Ovary (tissue), 7 donors: ENCODE measurements at regions not wholly inside any gene's neighbourhood (a gene's known extent, or its start where the extent isn't known, plus 50 kb on each side); places are given as distances from the start of the nearest gene placed in this dataset.

Experiments used
- DNase-seq, 5 donors: peaks; one replicate each; pipeline ENCODE4 v3.0.0-alpha.2; 2019 to 2020
- H3K27ac ChIP-seq, 2 donors: fragments of 200-600 bp; one replicate each; pipeline versions ENCODE4 v1.5.1 to v1.8.0; 2019 to 2022
- H3K27me3 ChIP-seq: fragments of 200-600 bp; one replicate; pipeline ENCODE4 v1.8.0; 2022
- H3K36me3 ChIP-seq: fragments of 200-600 bp; sonication (generic); one replicate; pipeline ENCODE4 v1.5.1; 2019
- H3K4me1 ChIP-seq: one replicate; pipeline ENCODE4 v1.8.1; 2013; ENCODE audit warnings: mild to moderate bottlenecking, moderate library complexity; ENCODE audit not compliant: insufficient read depth
- H3K4me3 ChIP-seq: fragments of 200-600 bp; sonication (generic); one replicate; pipeline ENCODE4 v1.5.1; 2017
- H3K9me3 ChIP-seq, 2 donors: fragments of 200-600 bp in 1 of 2; sonication (generic) in 1 of 2; one replicate each; pipeline versions ENCODE4 v1.5.1 to v1.8.1; 2013 to 2019; ENCODE audit warnings: mild to moderate bottlenecking in 1 of 2, moderate library complexity in 1 of 2
- EP300 ChIP-seq: sonication (generic); formaldehyde crosslinking; IDR thresholded peaks from one replicate; pipeline ENCODE4 v1.6.1; 2017; ENCODE audit warnings: antibody characterized with exemption
- POLR2A ChIP-seq: fragments of 450-650 bp; IDR thresholded peaks from one replicate; pipeline ENCODE4 v1.6.1; 2017; ENCODE audit warnings: antibody characterized with exemption, mild to moderate bottlenecking, moderate library complexity
- WGBS, 3 donors: extraction: QIAGEN DNeasy Blood & Tissue Kit in 1 of 3; methylation state at CpG; one replicate each; pipeline versions ENCODE4 v1.1.5 to v1.1.7; 2013 to 2017; 5-methylcytosine and 5-hydroxymethylcytosine counted together
- intact Hi-C, 4 donors: fragments of 100-400 bp; cut with DNase I; formaldehyde crosslinking; loops; one replicate each; pipeline versions ENCODE4 v1.11.0 to v1.15.1; 2022 to 2023
- TF ChIP-seq, protein P1 (sequence below), 3 donors: fragments of 450-650 bp in 2 of 3; fragments of 200-600 bp in 1 of 3; IDR thresholded peaks; one replicate each; pipeline versions ENCODE4 v1.5.1 to v1.8.0; 2016 to 2022; ENCODE audit warnings: antibody characterized with exemption in 3 of 3, mild to moderate bottlenecking in 1 of 3
- donor health status: DM: no; HTN: no; CAD: no; lungs with moderate emphysema.
- donor health status: DM: no; HTN: no; CAD: no.
- donor health status: Bipolar disorder and iron deficiency.
- donor health status: DM: no; HTN: no; CAD: no.
- donor health status: DM: yes; HTN: yes; CAD: no.

DNA sequence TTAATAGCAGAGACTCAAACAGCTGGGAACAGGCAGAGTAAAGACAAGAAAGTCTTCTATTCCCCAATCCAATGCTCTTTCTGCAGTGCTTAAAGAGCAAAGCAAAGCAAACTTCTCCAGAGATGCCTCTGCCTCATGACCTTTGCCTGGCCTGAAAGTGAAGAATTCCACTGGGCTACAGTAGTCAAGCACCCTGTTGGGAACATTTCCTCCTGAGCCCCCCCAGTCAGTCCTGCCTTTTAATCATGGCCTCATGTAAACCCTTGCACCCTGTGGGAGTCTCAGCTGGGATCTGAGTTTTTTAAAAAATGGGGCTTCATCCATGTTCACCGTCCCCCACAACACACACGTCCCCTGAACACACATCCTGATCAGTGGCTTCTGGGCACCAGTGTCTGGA is 62.7 kb upstream of the TSPAN11 start:
- Histone ChIP-seq H3K9me3 (no peaks in the 10 kb centered on the region), H3K4me1 (no peaks in the 10 kb centered on the region), H3K27me3 (no peaks in the 10 kb centered on the region), H3K27ac (no peak overlapping the region), H3K36me3 (no peaks in the 10 kb centered on the region), H3K4me3 (no peak overlapping the region)
- 80 to 92% (median 80%) methylated on average over 2 of the region's 2 CpGs for WGBS, 3 donors
- intact Hi-C loops: no loop called here
- no peak for DNase-seq
- TF ChIP-seq POLR2A (no peak), EP300 (no peak)
- TF ChIP-seq, protein P1, sequence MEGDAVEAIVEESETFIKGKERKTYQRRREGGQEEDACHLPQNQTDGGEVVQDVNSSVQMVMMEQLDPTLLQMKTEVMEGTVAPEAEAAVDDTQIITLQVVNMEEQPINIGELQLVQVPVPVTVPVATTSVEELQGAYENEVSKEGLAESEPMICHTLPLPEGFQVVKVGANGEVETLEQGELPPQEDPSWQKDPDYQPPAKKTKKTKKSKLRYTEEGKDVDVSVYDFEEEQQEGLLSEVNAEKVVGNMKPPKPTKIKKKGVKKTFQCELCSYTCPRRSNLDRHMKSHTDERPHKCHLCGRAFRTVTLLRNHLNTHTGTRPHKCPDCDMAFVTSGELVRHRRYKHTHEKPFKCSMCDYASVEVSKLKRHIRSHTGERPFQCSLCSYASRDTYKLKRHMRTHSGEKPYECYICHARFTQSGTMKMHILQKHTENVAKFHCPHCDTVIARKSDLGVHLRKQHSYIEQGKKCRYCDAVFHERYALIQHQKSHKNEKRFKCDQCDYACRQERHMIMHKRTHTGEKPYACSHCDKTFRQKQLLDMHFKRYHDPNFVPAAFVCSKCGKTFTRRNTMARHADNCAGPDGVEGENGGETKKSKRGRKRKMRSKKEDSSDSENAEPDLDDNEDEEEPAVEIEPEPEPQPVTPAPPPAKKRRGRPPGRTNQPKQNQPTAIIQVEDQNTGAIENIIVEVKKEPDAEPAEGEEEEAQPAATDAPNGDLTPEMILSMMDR (IDR thresholded peaks at IDR 0.05): no peak

DNA sequence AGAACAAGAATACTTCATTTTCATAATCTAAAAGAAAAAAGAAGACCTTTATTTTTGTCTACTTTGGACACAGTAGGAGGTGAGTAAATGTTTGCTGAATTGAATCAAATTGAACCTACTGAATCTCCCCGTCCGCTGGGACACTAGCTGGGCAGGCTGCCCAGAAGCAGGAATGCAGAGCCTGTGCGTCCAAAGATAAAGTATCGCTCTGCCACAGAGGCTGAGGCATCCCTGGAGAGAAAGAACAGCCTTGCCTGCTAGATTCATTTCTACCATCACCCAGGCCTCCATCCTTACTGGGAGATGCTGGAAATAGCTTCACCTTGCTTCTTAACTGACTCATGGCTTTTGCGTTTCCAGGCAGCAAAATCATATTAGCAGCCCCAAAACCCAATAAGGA is 64.1 kb upstream of the TSPAN11 start:
- Histone ChIP-seq H3K27me3 (no peaks in the 10 kb centered on the region), H3K4me1 (no peaks in the 10 kb centered on the region), H3K9me3 (no peaks in the 10 kb centered on the region), H3K27ac (no peak overlapping the region), H3K4me3 (no peak overlapping the region), H3K36me3 (no peaks in the 10 kb centered on the region)
- 18 to 29% (median 21%) methylated on average over 5 of the region's 5 CpGs for WGBS, 3 donors
- no peak for DNase-seq
- intact Hi-C loops: no loop called here
- TF ChIP-seq EP300: no peak
- TF ChIP-seq, protein P1 (IDR thresholded peaks at IDR 0.05): no peak
- no peak for TF ChIP-seq POLR2A

DNA sequence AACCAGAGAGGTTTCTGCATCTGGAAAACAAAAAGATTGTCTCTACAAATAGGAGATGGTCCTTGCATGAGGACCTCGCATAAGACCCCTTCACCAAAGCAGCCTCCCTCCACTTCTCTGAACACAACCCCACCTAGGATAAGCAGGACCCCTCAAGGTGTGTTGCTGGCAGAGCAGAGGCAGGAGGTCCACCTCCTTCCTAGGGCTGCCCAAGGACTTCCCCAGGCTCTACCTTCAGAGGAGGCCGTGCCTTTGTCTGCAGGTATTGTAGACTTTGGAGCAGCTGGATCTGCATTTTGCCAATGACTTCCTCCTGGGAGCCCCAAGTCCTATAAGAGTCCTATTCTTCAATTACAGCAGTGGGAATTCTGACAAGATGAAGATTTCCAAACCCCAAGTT is 67.3 kb upstream of the TSPAN11 start:
- Histone ChIP-seq H3K27me3 (no peaks in the 10 kb centered on the region), H3K36me3 (no peaks in the 10 kb centered on the region), H3K9me3 (no peaks in the 10 kb centered on the region), H3K4me1 (no peaks in the 10 kb centered on the region), H3K4me3 (no peak overlapping the region), H3K27ac (no peak overlapping the region)
- TF ChIP-seq EP300 (no peak), POLR2A (no peak)
- TF ChIP-seq, protein P1 (IDR thresholded peaks at IDR 0.05): no peak
- intact Hi-C loops: loop anchor here in 1 of 4 donors (10.0 kb wide), 2 partner anchors 386 to 416 kb away; no protein-coding TSS in a partner anchor
- DNase-seq: no peak
- WGBS, 3 donors: 90 to 100% (median 100%) methylated on average over 2 of the region's 2 CpGs

DNA sequence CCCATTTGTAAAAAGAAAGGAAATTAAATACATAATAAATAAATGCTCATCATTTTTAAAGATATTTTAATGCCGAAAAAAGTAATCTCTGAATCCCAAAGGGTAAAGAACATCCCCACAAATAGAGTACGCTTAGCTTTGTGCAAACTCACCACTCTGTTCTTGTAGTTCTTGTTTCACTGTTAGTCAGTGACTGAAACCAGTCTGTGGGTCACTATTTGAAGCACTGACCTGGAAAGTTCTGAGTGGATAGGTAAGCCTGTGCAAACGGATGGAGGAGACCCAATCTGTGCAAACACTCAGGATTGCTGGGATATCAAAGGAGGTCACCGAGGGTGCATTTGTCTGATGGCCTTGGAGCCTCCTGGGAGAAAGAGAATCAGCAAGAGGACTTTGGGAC is 68.1 kb upstream of the TSPAN11 start:
- no peaks in the 10 kb centered on the region for H3K27me3 ChIP-seq
- H3K27ac ChIP-seq: no peak overlapping the region
- no peak overlapping the region for H3K4me3 ChIP-seq
- intact Hi-C loops: loop anchor here in 1 of 4 donors (10.0 kb wide), 2 partner anchors 386 to 416 kb away; no protein-coding TSS in a partner anchor
- H3K9me3 ChIP-seq: no peaks in the 10 kb centered on the region
- H3K4me1 ChIP-seq: no peaks in the 10 kb centered on the region
- no peak for DNase-seq
- no peak for TF ChIP-seq EP300
- H3K36me3 ChIP-seq: no peaks in the 10 kb centered on the region
- 55 to 78% (median 72%) methylated on average over 4 of the region's 4 CpGs for WGBS, 3 donors

DNA sequence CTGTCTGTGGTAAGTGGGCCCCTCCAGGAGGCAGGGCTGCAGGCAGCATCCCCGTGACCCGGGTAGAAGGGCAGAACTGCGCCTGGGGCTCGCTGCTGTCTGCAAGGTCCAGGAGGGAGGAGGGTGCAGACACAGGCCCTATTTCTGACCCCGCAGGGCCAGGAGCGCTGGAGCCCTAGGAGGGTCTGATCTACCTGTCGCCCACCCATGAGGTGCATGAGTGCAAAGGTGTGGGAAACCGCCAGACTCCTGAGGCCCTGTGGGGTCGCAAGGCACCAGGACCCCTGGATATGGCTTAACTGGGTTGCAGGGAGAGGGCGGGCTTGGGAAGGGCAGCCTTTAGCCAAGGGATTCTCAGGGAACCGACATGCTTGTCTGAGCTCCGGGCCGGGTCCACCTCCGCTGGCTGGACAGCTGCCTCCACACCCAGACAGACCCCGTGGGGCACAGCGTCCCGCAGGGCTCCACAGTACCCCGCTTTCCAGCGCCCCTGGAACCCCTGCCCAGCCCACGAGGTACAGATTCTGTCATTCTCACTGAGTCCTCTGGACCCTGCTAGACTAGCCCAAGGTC is 72.9 kb upstream of the TSPAN11 start:
- H3K27me3 ChIP-seq: no peaks in the 10 kb centered on the region
- H3K4me1 ChIP-seq: no peaks in the 10 kb centered on the region
- no peak overlapping the region for H3K4me3 ChIP-seq
- no peaks in the 10 kb centered on the region for H3K36me3 ChIP-seq
- H3K9me3 ChIP-seq: no peaks in the 10 kb centered on the region
- intact Hi-C loops: loop anchor here in 1 of 4 donors (10.0 kb wide), 2 partner anchors 391 to 421 kb away; no protein-coding TSS in a partner anchor
- TF ChIP-seq, protein P1 (IDR thresholded peaks at IDR 0.05): no peak
- TF ChIP-seq POLR2A (no peak), EP300 (no peak)
- DNase-seq: no peak
- WGBS, 3 donors: 87 to 91% (median 90%) methylated on average over 20 of the region's 20 CpGs
- no peak overlapping the region for H3K27ac ChIP-seq
